ENCODE measurements at regions not wholly inside any gene's neighbourhood (a gene's known extent, or its start where the extent isn't known, plus 50 kb on each side); places are given as distances from the start of the nearest gene placed in this dataset.

- no peak overlapping the region for H3K9ac ChIP-seq (ENCODE audit: low read length)
- no peak overlapping the region for H3K4me3 ChIP-seq (ENCODE audit: low read length)
- no peaks in the 10 kb centered on the region for H3K27me3 ChIP-seq (ENCODE audit: control insufficient read depth, insufficient read depth, low read length)
- no peaks in the 10 kb centered on the region for H3K36me3 ChIP-seq (ENCODE audit: control insufficient read depth, insufficient read depth, low read length)
- no peaks in the 10 kb centered on the region for H3K4me1 ChIP-seq (ENCODE audit: control insufficient read depth, insufficient read depth, low read length)
- no peak overlapping the region for H3K27ac ChIP-seq (ENCODE audit: low read depth, low read length)
Measured at GRCh38 chr6:119610265-119610664, 260.7 kb upstream of the MAN1A1 start.

- Histone ChIP-seq H3K4me1 (ENCODE audit: control insufficient read depth, insufficient read depth, low read length) (no peaks in the 10 kb centered on the region), H3K27me3 (ENCODE audit: control insufficient read depth, insufficient read depth, low read length) (no peaks in the 10 kb centered on the region), H3K36me3 (ENCODE audit: control insufficient read depth, insufficient read depth, low read length) (no peaks in the 10 kb centered on the region), H3K4me3 (ENCODE audit: low read length) (no peak overlapping the region), H3K9ac (ENCODE audit: low read length) (no peak overlapping the region), H3K27ac (ENCODE audit: low read depth, low read length) (no peak overlapping the region)
Measured at GRCh38 chr6:119609865-119610264, 260.3 kb upstream of the MAN1A1 start.

- H3K4me3 ChIP-seq (ENCODE audit: low read length), result no peak overlapping the region
- no peak overlapping the region for H3K9ac ChIP-seq (ENCODE audit: low read length)
- H3K27me3 ChIP-seq (ENCODE audit: control insufficient read depth, insufficient read depth, low read length), result no peaks in the 10 kb centered on the region
- H3K27ac ChIP-seq (ENCODE audit: low read depth, low read length), result no peak overlapping the region
- no peaks in the 10 kb centered on the region for H3K4me1 ChIP-seq (ENCODE audit: control insufficient read depth, insufficient read depth, low read length)
- H3K36me3 ChIP-seq (ENCODE audit: control insufficient read depth, insufficient read depth, low read length), result no peaks in the 10 kb centered on the region
Measured at GRCh38 chr6:119608994-119609393, 259.4 kb upstream of the MAN1A1 start.

- no peaks in the 10 kb centered on the region for H3K4me1 ChIP-seq (ENCODE audit: control insufficient read depth, insufficient read depth, low read length)
- no peaks in the 10 kb centered on the region for H3K36me3 ChIP-seq (ENCODE audit: control insufficient read depth, insufficient read depth, low read length)
- H3K4me3 ChIP-seq (ENCODE audit: low read length), result no peak overlapping the region
- H3K27me3 ChIP-seq (ENCODE audit: control insufficient read depth, insufficient read depth, low read length), result no peaks in the 10 kb centered on the region
- no peak overlapping the region for H3K9ac ChIP-seq (ENCODE audit: low read length)
- no peak overlapping the region for H3K27ac ChIP-seq (ENCODE audit: low read depth, low read length)
Measured at GRCh38 chr6:119604124-119604523, 254.6 kb upstream of the MAN1A1 start.

GRCh38 chr6:119603501-119603900, 253.9 kb upstream of the MAN1A1 start:
- Histone ChIP-seq H3K9ac (ENCODE audit: low read length) (no peak overlapping the region), H3K4me1 (ENCODE audit: control insufficient read depth, insufficient read depth, low read length) (no peaks in the 10 kb centered on the region), H3K27me3 (ENCODE audit: control insufficient read depth, insufficient read depth, low read length) (no peaks in the 10 kb centered on the region), H3K36me3 (ENCODE audit: control insufficient read depth, insufficient read depth, low read length) (no peaks in the 10 kb centered on the region), H3K4me3 (ENCODE audit: low read length) (no peak overlapping the region), H3K27ac (ENCODE audit: low read depth, low read length) (no peak overlapping the region)

GRCh38 chr6:119602215-119603178, 252.9 kb upstream of the MAN1A1 start:
- no peak overlapping the region for H3K9ac ChIP-seq (ENCODE audit: low read length)
- H3K36me3 ChIP-seq (ENCODE audit: control insufficient read depth, insufficient read depth, low read length), result no peaks in the 10 kb centered on the region
- no peak overlapping the region for H3K27ac ChIP-seq (ENCODE audit: low read depth, low read length)
- no peaks in the 10 kb centered on the region for H3K4me1 ChIP-seq (ENCODE audit: control insufficient read depth, insufficient read depth, low read length)
- H3K4me3 ChIP-seq (ENCODE audit: low read length), result no peak overlapping the region
- H3K27me3 ChIP-seq (ENCODE audit: control insufficient read depth, insufficient read depth, low read length), result no peaks in the 10 kb centered on the region

- Histone ChIP-seq H3K36me3 (ENCODE audit: control insufficient read depth, insufficient read depth, low read length) (no peaks in the 10 kb centered on the region), H3K27ac (ENCODE audit: low read depth, low read length) (no peak overlapping the region), H3K4me3 (ENCODE audit: low read length) (no peak overlapping the region), H3K9ac (ENCODE audit: low read length) (no peak overlapping the region), H3K4me1 (ENCODE audit: control insufficient read depth, insufficient read depth, low read length) (no peaks in the 10 kb centered on the region), H3K27me3 (ENCODE audit: control insufficient read depth, insufficient read depth, low read length) (no peaks in the 10 kb centered on the region)
Measured at GRCh38 chr6:119598883-119599282, 249.3 kb upstream of the MAN1A1 start.

- Histone ChIP-seq H3K36me3 (ENCODE audit: control insufficient read depth, insufficient read depth, low read length) (no peaks in the 10 kb centered on the region), H3K27ac (ENCODE audit: low read depth, low read length) (no peak overlapping the region), H3K4me1 (ENCODE audit: control insufficient read depth, insufficient read depth, low read length) (no peaks in the 10 kb centered on the region), H3K9ac (ENCODE audit: low read length) (no peak overlapping the region), H3K27me3 (ENCODE audit: control insufficient read depth, insufficient read depth, low read length) (no peaks in the 10 kb centered on the region), H3K4me3 (ENCODE audit: low read length) (no peak overlapping the region)
Measured at GRCh38 chr6:119594907-119595306, 245.3 kb upstream of the MAN1A1 start.

GRCh38 chr6:119591235-119591634, 241.7 kb upstream of the MAN1A1 start:
- H3K9ac ChIP-seq (ENCODE audit: low read length), result no peak overlapping the region
- H3K4me3 ChIP-seq (ENCODE audit: low read length), result no peak overlapping the region
- H3K27me3 ChIP-seq (ENCODE audit: control insufficient read depth, insufficient read depth, low read length), result no peaks in the 10 kb centered on the region
- H3K4me1 ChIP-seq (ENCODE audit: control insufficient read depth, insufficient read depth, low read length), result no peaks in the 10 kb centered on the region
- H3K27ac ChIP-seq (ENCODE audit: low read depth, low read length), result no peak overlapping the region
- H3K36me3 ChIP-seq (ENCODE audit: control insufficient read depth, insufficient read depth, low read length), result no peaks in the 10 kb centered on the region

GRCh38 chr6:119590066-119590465, 240.5 kb upstream of the MAN1A1 start:
- Histone ChIP-seq H3K27me3 (ENCODE audit: control insufficient read depth, insufficient read depth, low read length) (no peaks in the 10 kb centered on the region), H3K4me1 (ENCODE audit: control insufficient read depth, insufficient read depth, low read length) (no peaks in the 10 kb centered on the region), H3K27ac (ENCODE audit: low read depth, low read length) (no peak overlapping the region)

GRCh38 chr6:119587537-119587936, 238.0 kb upstream of the MAN1A1 start:
- Histone ChIP-seq H3K36me3 (ENCODE audit: control insufficient read depth, insufficient read depth, low read length) (no peaks in the 10 kb centered on the region), H3K27ac (ENCODE audit: low read depth, low read length) (no peak overlapping the region), H3K4me3 (ENCODE audit: low read length) (no peak overlapping the region), H3K27me3 (ENCODE audit: control insufficient read depth, insufficient read depth, low read length) (no peaks in the 10 kb centered on the region), H3K9ac (ENCODE audit: low read length) (no peak overlapping the region), H3K4me1 (ENCODE audit: control insufficient read depth, insufficient read depth, low read length) (no peaks in the 10 kb centered on the region)

More at GRCh38 chr6:119590066-119590465, 240.5 kb upstream of the MAN1A1 start:
- Histone ChIP-seq H3K36me3 (ENCODE audit: control insufficient read depth, insufficient read depth, low read length) (no peaks in the 10 kb centered on the region), H3K4me3 (ENCODE audit: low read length) (no peak overlapping the region), H3K9ac (ENCODE audit: low read length) (no peak overlapping the region)

- Histone ChIP-seq H3K27ac (ENCODE audit: low read depth, low read length) (no peak overlapping the region), H3K4me3 (ENCODE audit: low read length) (no peak overlapping the region), H3K4me1 (ENCODE audit: control insufficient read depth, insufficient read depth, low read length) (no peaks in the 10 kb centered on the region), H3K9ac (ENCODE audit: low read length) (no peak overlapping the region), H3K36me3 (ENCODE audit: control insufficient read depth, insufficient read depth, low read length) (no peaks in the 10 kb centered on the region), H3K27me3 (ENCODE audit: control insufficient read depth, insufficient read depth, low read length) (no peaks in the 10 kb centered on the region)
Measured at GRCh38 chr6:119586250-119586882, 236.8 kb upstream of the MAN1A1 start.

Measured in rectal smooth muscle tissue (tissue), 1 donor.